ENCODE measurements at regions not wholly inside any gene's neighbourhood (a gene's known extent, or its start where the extent isn't known, plus 50 kb on each side); places are given as distances from the start of the nearest gene placed in this dataset.

GRCh38 chr6:56361812-56362211 is 114.4 kb upstream of the COL21A1 start:
- Histone ChIP-seq H2AFZ (no peak overlapping the region), H3K27ac (no peak overlapping the region), H3K27me3 (ENCODE audit: control insufficient read depth, insufficient read depth, low read length) (no peaks in the 10 kb centered on the region), H3K36me3 (ENCODE audit: control insufficient read depth, insufficient read depth, low read length) (no peaks in the 10 kb centered on the region), H3K79me2 (no peaks in the 10 kb centered on the region), H3K4me3 (ENCODE audit: low read depth, low read length) (no peak overlapping the region), H3K4me1 (peaks cover 7% of the 10 kb centered on the region), H3K9ac (no peak overlapping the region), H3K9me3 (ENCODE audit: control insufficient read depth, low read length) (no peaks in the 10 kb centered on the region), H3K4me2 (ENCODE audit: low read length) (no peak overlapping the region)
- TF ChIP-seq CTCF (IDR thresholded peaks at IDR 0.05) = no peak

GRCh38 chr6:56359201-56359899 is 112.0 kb upstream of the COL21A1 start:
- Histone ChIP-seq H3K9ac (no peak overlapping the region), H3K79me2 (no peaks in the 10 kb centered on the region)

GRCh38 chr6:56357616-56358373 is 110.4 kb upstream of the COL21A1 start:
- H3K4me1 ChIP-seq = peaks cover 7% of the 10 kb centered on the region
- no peaks in the 10 kb centered on the region for H3K36me3 ChIP-seq (ENCODE audit: control insufficient read depth, insufficient read depth, low read length)
- no peaks in the 10 kb centered on the region for H3K79me2 ChIP-seq
- H3K27ac ChIP-seq = no peak overlapping the region
- no peaks in the 10 kb centered on the region for H3K27me3 ChIP-seq (ENCODE audit: control insufficient read depth, insufficient read depth, low read length)
- H3K4me3 ChIP-seq (ENCODE audit: low read depth, low read length) = no peak overlapping the region
- no peak overlapping the region for H3K4me2 ChIP-seq (ENCODE audit: low read length)
- TF ChIP-seq CTCF (IDR thresholded peaks at IDR 0.05) = no peak
- no peaks in the 10 kb centered on the region for H3K9me3 ChIP-seq (ENCODE audit: control insufficient read depth, low read length)
- H3K9ac ChIP-seq = no peak overlapping the region
- H2AFZ ChIP-seq = peak overlapping the region; percentile 40

More at GRCh38 chr6:56359201-56359899, 112.0 kb upstream of the COL21A1 start:
- Histone ChIP-seq H3K27ac (no peak overlapping the region), H3K9me3 (ENCODE audit: control insufficient read depth, low read length) (no peaks in the 10 kb centered on the region), H3K27me3 (ENCODE audit: control insufficient read depth, insufficient read depth, low read length) (no peaks in the 10 kb centered on the region), H3K36me3 (ENCODE audit: control insufficient read depth, insufficient read depth, low read length) (no peaks in the 10 kb centered on the region), H3K4me2 (ENCODE audit: low read length) (no peak overlapping the region), H3K4me1 (peaks cover 7% of the 10 kb centered on the region), H2AFZ (peak overlapping the region; percentile 53), H3K4me3 (ENCODE audit: low read depth, low read length) (no peak overlapping the region)
- TF ChIP-seq CTCF (IDR thresholded peaks at IDR 0.05) = peak; percentile 83

- no peak for TF ChIP-seq CTCF (IDR thresholded peaks at IDR 0.05)
- Histone ChIP-seq H3K27ac (no peak overlapping the region), H3K4me1 (peaks cover 7% of the 10 kb centered on the region)
These were observed 109.0 kb upstream of the COL21A1 start for GRCh38 chr6:56356426-56356825.

More at GRCh38 chr6:56356426-56356825, 109.0 kb upstream of the COL21A1 start:
- H3K4me3 ChIP-seq (ENCODE audit: low read depth, low read length) = no peak overlapping the region
- H3K9me3 ChIP-seq (ENCODE audit: control insufficient read depth, low read length) = no peaks in the 10 kb centered on the region
- no peaks in the 10 kb centered on the region for H3K36me3 ChIP-seq (ENCODE audit: control insufficient read depth, insufficient read depth, low read length)
- H3K27me3 ChIP-seq (ENCODE audit: control insufficient read depth, insufficient read depth, low read length) = no peaks in the 10 kb centered on the region
- H3K9ac ChIP-seq = no peak overlapping the region
- H3K4me2 ChIP-seq (ENCODE audit: low read length) = no peak overlapping the region
- no peaks in the 10 kb centered on the region for H3K79me2 ChIP-seq
- H2AFZ ChIP-seq = peak overlapping the region; percentile 40
